ENCODE measurements at regions not wholly inside any gene's neighbourhood (a gene's known extent, or its start where the extent isn't known, plus 50 kb on each side); places are given as distances from the start of the nearest gene placed in this dataset.

GRCh38 chr13:106382534-106382933, 152.9 kb downstream of the EFNB2 start:
- Histone ChIP-seq H3K27me3 (no peaks in the 10 kb centered on the region), H3K9me3 (no peaks in the 10 kb centered on the region), H3K4me3 (no peak overlapping the region), H3K36me3 (replicated peaks in 1 of 2; ENCODE audit: insufficient read depth in 1 of 2, low read depth in 2 of 2) (no peaks in the 10 kb centered on the region), H3K27ac (no peak overlapping the region), H3K4me1 (no peaks in the 10 kb centered on the region)
- DNase-seq = no peak
- intact Hi-C loops (cut with DNase I) = no loop called here
- TF ChIP-seq POLR2A (IDR thresholded peaks at IDR 0.05) (no peak), CTCF (IDR thresholded peaks at IDR 0.05) (no peak)
- no peak for ATAC-seq
- 68 to 73% methylated on average over 5 of the region's 5 CpGs for WGBS, 2 donors

GRCh38 chr13:106381091-106381490, 154.4 kb downstream of the EFNB2 start:
- no peak overlapping the region for H3K4me3 ChIP-seq
- DNase-seq = no peak
- no peaks in the 10 kb centered on the region for H3K9me3 ChIP-seq
- H3K27ac ChIP-seq = no peak overlapping the region
- no peak for ATAC-seq
- H3K4me1 ChIP-seq = no peaks in the 10 kb centered on the region
- H3K36me3 ChIP-seq (replicated peaks in 1 of 2; ENCODE audit: insufficient read depth in 1 of 2, low read depth in 2 of 2) = no peaks in the 10 kb centered on the region
- WGBS, 2 donors = 42 to 48% methylated on average over 4 of the region's 4 CpGs
- intact Hi-C loops (cut with DNase I) = no loop called here
- TF ChIP-seq CTCF (IDR thresholded peaks at IDR 0.05) = no peak
- no peak for TF ChIP-seq POLR2A (IDR thresholded peaks at IDR 0.05)
- no peaks in the 10 kb centered on the region for H3K27me3 ChIP-seq

GRCh38 chr13:106377931-106378662, 157.4 kb downstream of the EFNB2 start:
- WGBS, 2 donors = 73 to 76% methylated on average over 7 of the region's 7 CpGs
- H3K4me3 ChIP-seq = no peak overlapping the region
- ATAC-seq (no peak), DNase-seq (no peak)
- intact Hi-C loops (cut with DNase I) = no loop called here
- TF ChIP-seq POLR2A (IDR thresholded peaks at IDR 0.05) (no peak), CTCF (IDR thresholded peaks at IDR 0.05) (no peak)
- no peaks in the 10 kb centered on the region for H3K27me3 ChIP-seq
- no peak overlapping the region for H3K27ac ChIP-seq
- no peaks in the 10 kb centered on the region for H3K9me3 ChIP-seq
- H3K4me1 ChIP-seq = no peaks in the 10 kb centered on the region
- no peaks in the 10 kb centered on the region for H3K36me3 ChIP-seq (replicated peaks in 1 of 2; ENCODE audit: insufficient read depth in 1 of 2, low read depth in 2 of 2)

GRCh38 chr13:106377341-106377740, 158.1 kb downstream of the EFNB2 start:
- ATAC-seq (no peak), DNase-seq (no peak)
- no peak for TF ChIP-seq CTCF (IDR thresholded peaks at IDR 0.05)
- TF ChIP-seq POLR2A (IDR thresholded peaks at IDR 0.05) = no peak
- no peaks in the 10 kb centered on the region for H3K27me3 ChIP-seq
- intact Hi-C loops (cut with DNase I) = no loop called here
- no peaks in the 10 kb centered on the region for H3K4me1 ChIP-seq
- no peak overlapping the region for H3K4me3 ChIP-seq
- no peaks in the 10 kb centered on the region for H3K36me3 ChIP-seq (replicated peaks in 1 of 2; ENCODE audit: insufficient read depth in 1 of 2, low read depth in 2 of 2)
- H3K27ac ChIP-seq = no peak overlapping the region
- WGBS, 2 donors = 67 to 73% methylated on average over 7 of the region's 7 CpGs
- no peaks in the 10 kb centered on the region for H3K9me3 ChIP-seq
